ENCODE measurements at regions not wholly inside any gene's neighbourhood (a gene's known extent, or its start where the extent isn't known, plus 50 kb on each side); places are given as distances from the start of the nearest gene placed in this dataset.
A peak's percentile ranks its signal among the peaks of the same experiment; 100 is the strongest.

DNA sequence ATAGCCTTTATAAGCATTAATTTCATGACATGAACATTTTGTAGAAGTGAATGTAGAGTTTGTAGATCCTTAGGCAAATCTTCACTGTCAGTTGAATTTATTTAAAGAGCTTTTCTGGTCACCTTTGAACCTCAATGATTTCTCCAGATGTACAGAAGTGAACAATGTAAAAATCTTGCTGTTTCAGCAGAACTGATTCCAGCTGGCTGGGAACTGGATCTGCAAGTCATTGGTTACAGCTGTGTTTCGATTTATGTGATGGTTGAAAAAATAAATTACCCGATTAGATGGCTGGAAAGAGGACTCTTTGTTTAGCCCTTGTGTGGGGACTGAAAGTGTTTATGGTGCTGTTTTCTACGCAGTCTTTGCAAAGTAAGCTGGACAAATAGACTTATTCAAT is 849.8 kb downstream of the USP25 start:
- H3K27ac ChIP-seq (ENCODE audit: poor library complexity, severe bottlenecking): no peak overlapping the region
- H3K4me3 ChIP-seq (ENCODE audit: severe bottlenecking): no peak overlapping the region
- H3K4me1 ChIP-seq (ENCODE audit: insufficient read depth, poor library complexity, severe bottlenecking): no peaks in the 10 kb centered on the region
- H3K9me3 ChIP-seq (ENCODE audit: severe bottlenecking): no peaks in the 10 kb centered on the region
- DNase-seq (ENCODE audit: low spot score) (no peak), ATAC-seq (ENCODE audit: low read depth) (no peak)
- H3K36me3 ChIP-seq (ENCODE audit: low read depth): no peaks in the 10 kb centered on the region
- TF ChIP-seq CTCF (IDR thresholded peaks at IDR 0.05; ENCODE audit: poor library complexity, severe bottlenecking): no peak
- no peaks in the 10 kb centered on the region for H3K27me3 ChIP-seq (ENCODE audit: insufficient read depth, poor library complexity, severe bottlenecking)

- H3K9me3 ChIP-seq (ENCODE audit: severe bottlenecking): no peaks in the 10 kb centered on the region
- no peaks in the 10 kb centered on the region for H3K36me3 ChIP-seq (ENCODE audit: low read depth)
- H3K27ac ChIP-seq (ENCODE audit: poor library complexity, severe bottlenecking): no peak overlapping the region
- H3K27me3 ChIP-seq (ENCODE audit: insufficient read depth, poor library complexity, severe bottlenecking): no peaks in the 10 kb centered on the region
- no peak for TF ChIP-seq CTCF (IDR thresholded peaks at IDR 0.05; ENCODE audit: poor library complexity, severe bottlenecking)
- no peaks in the 10 kb centered on the region for H3K4me1 ChIP-seq (ENCODE audit: insufficient read depth, poor library complexity, severe bottlenecking)
- H3K4me3 ChIP-seq (ENCODE audit: severe bottlenecking): no peak overlapping the region
- ATAC-seq (ENCODE audit: low read depth): no peak
- no peak for DNase-seq (ENCODE audit: low spot score)
These were observed 850.9 kb downstream of the USP25 start for GRCh38 chr21:16580661-16581060.

GRCh38 chr21:16583556-16583955 is 853.8 kb downstream of the USP25 start:
- Histone ChIP-seq H3K4me1 (ENCODE audit: insufficient read depth, poor library complexity, severe bottlenecking) (peaks cover 18% of the 10 kb centered on the region), H3K27ac (ENCODE audit: poor library complexity, severe bottlenecking) (no peak overlapping the region), H3K9me3 (ENCODE audit: severe bottlenecking) (no peaks in the 10 kb centered on the region), H3K27me3 (ENCODE audit: insufficient read depth, poor library complexity, severe bottlenecking) (no peaks in the 10 kb centered on the region), H3K4me3 (ENCODE audit: severe bottlenecking) (no peak overlapping the region), H3K36me3 (ENCODE audit: low read depth) (no peaks in the 10 kb centered on the region)
- TF ChIP-seq CTCF (IDR thresholded peaks at IDR 0.05; ENCODE audit: poor library complexity, severe bottlenecking): no peak
- DNase-seq (ENCODE audit: low spot score): no peak
- no peak for ATAC-seq (ENCODE audit: low read depth)

GRCh38 chr21:16584756-16585155 is 855.0 kb downstream of the USP25 start:
- H3K27ac ChIP-seq (ENCODE audit: poor library complexity, severe bottlenecking): no peak overlapping the region
- no peak overlapping the region for H3K4me3 ChIP-seq (ENCODE audit: severe bottlenecking)
- no peak for DNase-seq (ENCODE audit: low spot score)
- no peak for TF ChIP-seq CTCF (IDR thresholded peaks at IDR 0.05; ENCODE audit: poor library complexity, severe bottlenecking)
- H3K9me3 ChIP-seq (ENCODE audit: severe bottlenecking): no peaks in the 10 kb centered on the region
- no peak for ATAC-seq (ENCODE audit: low read depth)
- H3K36me3 ChIP-seq (ENCODE audit: low read depth): no peaks in the 10 kb centered on the region
- peaks cover 22% of the 10 kb centered on the region for H3K4me1 ChIP-seq (ENCODE audit: insufficient read depth, poor library complexity, severe bottlenecking)
- no peaks in the 10 kb centered on the region for H3K27me3 ChIP-seq (ENCODE audit: insufficient read depth, poor library complexity, severe bottlenecking)

DNA sequence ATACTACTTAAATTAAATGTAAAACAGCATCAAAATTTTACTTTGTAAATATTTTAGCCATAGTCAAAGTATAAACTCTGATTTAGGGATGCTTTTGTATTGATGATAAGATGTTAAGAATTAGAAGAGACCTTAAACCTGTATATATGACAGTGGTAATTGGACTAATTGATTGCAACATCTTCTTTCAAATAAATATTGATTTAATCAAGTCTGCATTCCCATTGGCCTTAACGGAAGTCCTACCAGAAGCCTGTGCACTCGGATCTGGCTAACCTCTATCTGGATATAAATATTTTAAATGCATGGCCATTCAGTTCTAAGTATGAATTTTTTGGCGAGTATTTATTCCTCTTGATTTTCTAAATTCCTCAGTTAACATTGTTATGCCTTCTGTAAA is 856.1 kb downstream of the USP25 start:
- no peak for ATAC-seq (ENCODE audit: low read depth)
- no peaks in the 10 kb centered on the region for H3K27me3 ChIP-seq (ENCODE audit: insufficient read depth, poor library complexity, severe bottlenecking)

More for the DNA sequence above, 856.1 kb downstream of the USP25 start:
- no peak for DNase-seq (ENCODE audit: low spot score)
- Histone ChIP-seq H3K4me1 (ENCODE audit: insufficient read depth, poor library complexity, severe bottlenecking) (peaks cover 22% of the 10 kb centered on the region), H3K4me3 (ENCODE audit: severe bottlenecking) (no peak overlapping the region), H3K9me3 (ENCODE audit: severe bottlenecking) (no peaks in the 10 kb centered on the region), H3K27ac (ENCODE audit: poor library complexity, severe bottlenecking) (peak overlapping the region; percentile 89), H3K36me3 (ENCODE audit: low read depth) (no peaks in the 10 kb centered on the region)
- no peak for TF ChIP-seq CTCF (IDR thresholded peaks at IDR 0.05; ENCODE audit: poor library complexity, severe bottlenecking)

All from RWPE2 (cell line).